ENCODE measurements at regions not wholly inside any gene's neighbourhood (a gene's known extent, or its start where the extent isn't known, plus 50 kb on each side); places are given as distances from the start of the nearest gene placed in this dataset.

DNA sequence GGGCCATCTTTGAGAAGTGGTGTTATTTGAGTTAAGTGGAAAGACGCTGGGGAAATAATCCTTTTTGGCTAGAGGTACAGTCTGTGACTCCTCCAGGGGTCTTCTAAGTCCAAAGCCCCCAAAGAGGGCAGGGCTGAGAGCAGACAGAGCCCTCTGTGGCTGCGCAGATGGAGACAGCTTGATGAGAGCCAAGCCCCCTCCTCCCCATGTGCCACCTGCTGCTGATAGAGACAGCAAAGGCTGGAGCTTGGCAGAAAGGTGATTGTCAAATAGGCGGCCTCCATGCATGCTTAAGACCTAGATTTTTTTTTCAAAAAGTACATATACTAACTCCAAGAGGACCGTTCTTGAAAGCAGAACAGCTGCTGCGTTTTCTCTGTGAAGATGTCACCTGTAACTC lies 72.4 kb downstream of the CRYGS start:
- ATAC-seq (no peak), DNase-seq (no peak)
- H3K27me3 ChIP-seq (ENCODE audit: insufficient read depth in 3 of 3, low read length in 2 of 3), result no peaks in the 10 kb centered on the region
- H3K4me1 ChIP-seq, result no peaks in the 10 kb centered on the region
- H3K4me3 ChIP-seq, result no peak overlapping the region
- WGBS, 3 donors, result 62 to 70% (median 70%) methylated on average over 5 of the region's 5 CpGs
- no peaks in the 10 kb centered on the region for H3K9me3 ChIP-seq
- intact Hi-C loops (cut with DNase I), result no loop called here
- TF ChIP-seq, protein P1, sequence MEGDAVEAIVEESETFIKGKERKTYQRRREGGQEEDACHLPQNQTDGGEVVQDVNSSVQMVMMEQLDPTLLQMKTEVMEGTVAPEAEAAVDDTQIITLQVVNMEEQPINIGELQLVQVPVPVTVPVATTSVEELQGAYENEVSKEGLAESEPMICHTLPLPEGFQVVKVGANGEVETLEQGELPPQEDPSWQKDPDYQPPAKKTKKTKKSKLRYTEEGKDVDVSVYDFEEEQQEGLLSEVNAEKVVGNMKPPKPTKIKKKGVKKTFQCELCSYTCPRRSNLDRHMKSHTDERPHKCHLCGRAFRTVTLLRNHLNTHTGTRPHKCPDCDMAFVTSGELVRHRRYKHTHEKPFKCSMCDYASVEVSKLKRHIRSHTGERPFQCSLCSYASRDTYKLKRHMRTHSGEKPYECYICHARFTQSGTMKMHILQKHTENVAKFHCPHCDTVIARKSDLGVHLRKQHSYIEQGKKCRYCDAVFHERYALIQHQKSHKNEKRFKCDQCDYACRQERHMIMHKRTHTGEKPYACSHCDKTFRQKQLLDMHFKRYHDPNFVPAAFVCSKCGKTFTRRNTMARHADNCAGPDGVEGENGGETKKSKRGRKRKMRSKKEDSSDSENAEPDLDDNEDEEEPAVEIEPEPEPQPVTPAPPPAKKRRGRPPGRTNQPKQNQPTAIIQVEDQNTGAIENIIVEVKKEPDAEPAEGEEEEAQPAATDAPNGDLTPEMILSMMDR (IDR thresholded peaks at IDR 0.05), result no peak
- no peak overlapping the region for H3K27ac ChIP-seq
- no peaks in the 10 kb centered on the region for H3K36me3 ChIP-seq (ENCODE audit: insufficient read depth in 1 of 2, low read depth in 1 of 2)

- Histone ChIP-seq H3K27ac (no peak overlapping the region), H3K27me3 (ENCODE audit: insufficient read depth in 3 of 3, low read length in 2 of 3) (no peaks in the 10 kb centered on the region), H3K4me3 (no peak overlapping the region), H3K9me3 (no peaks in the 10 kb centered on the region), H3K36me3 (ENCODE audit: insufficient read depth in 1 of 2, low read depth in 1 of 2) (no peaks in the 10 kb centered on the region), H3K4me1 (no peaks in the 10 kb centered on the region)
- intact Hi-C loops (cut with DNase I), result no loop called here
- TF ChIP-seq, protein P1 (IDR thresholded peaks at IDR 0.05), result no peak
- 51 to 72% (median 63%) methylated on average over 4 of the region's 4 CpGs for WGBS, 3 donors
- DNase-seq (no peak), ATAC-seq (no peak)
Observed at GRCh38 chr3:186469525-186469924, 74.7 kb downstream of the CRYGS start.

DNA sequence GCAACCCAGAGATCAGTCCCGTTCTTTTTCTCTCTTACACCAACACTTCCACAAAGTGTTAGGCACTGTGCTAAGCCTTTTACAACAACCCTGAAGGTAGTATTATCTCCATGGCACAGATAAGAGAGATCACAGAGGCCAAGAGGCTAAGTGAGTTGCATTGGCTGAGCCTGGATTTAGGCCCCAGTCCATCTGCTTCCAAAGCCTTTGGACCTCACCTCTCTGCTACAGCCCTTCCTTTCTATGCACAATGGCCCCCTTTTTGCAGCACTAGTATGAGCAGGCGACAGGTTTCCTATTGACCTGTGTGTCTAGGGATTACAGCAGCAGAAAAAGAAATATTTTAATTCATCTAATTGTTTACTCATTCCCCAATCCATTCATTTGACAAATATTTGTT lies 76.2 kb downstream of the CRYGS start:
- H3K4me1 ChIP-seq, result no peaks in the 10 kb centered on the region
- no peak for DNase-seq
- no peak overlapping the region for H3K27ac ChIP-seq
- no peaks in the 10 kb centered on the region for H3K9me3 ChIP-seq
- 82 to 86% (median 84%) methylated on average over 2 of the region's 2 CpGs for WGBS, 3 donors
- intact Hi-C loops (cut with DNase I), result no loop called here
- H3K4me3 ChIP-seq, result no peak overlapping the region
- no peaks in the 10 kb centered on the region for H3K27me3 ChIP-seq (ENCODE audit: insufficient read depth in 3 of 3, low read length in 2 of 3)
- ATAC-seq, result no peak
- H3K36me3 ChIP-seq (ENCODE audit: insufficient read depth in 1 of 2, low read depth in 1 of 2), result no peaks in the 10 kb centered on the region
- TF ChIP-seq, protein P1 (IDR thresholded peaks at IDR 0.05), result no peak

- Histone ChIP-seq H3K27ac (no peak overlapping the region), H3K9me3 (no peaks in the 10 kb centered on the region), H3K27me3 (ENCODE audit: insufficient read depth in 3 of 3, low read length in 2 of 3) (no peaks in the 10 kb centered on the region), H3K4me3 (no peak overlapping the region), H3K4me1 (no peaks in the 10 kb centered on the region), H3K36me3 (ENCODE audit: insufficient read depth in 1 of 2, low read depth in 1 of 2) (no peaks in the 10 kb centered on the region)
- TF ChIP-seq, protein P1 (IDR thresholded peaks at IDR 0.05), result no peak
- intact Hi-C loops (cut with DNase I), result no loop called here
- DNase-seq (no peak), ATAC-seq (no peak)
- 33 to 52% (median 33%) methylated on average over 3 of the region's 3 CpGs for WGBS, 3 donors
Observed at GRCh38 chr3:186466391-186466974, 77.7 kb downstream of the CRYGS start.

DNA sequence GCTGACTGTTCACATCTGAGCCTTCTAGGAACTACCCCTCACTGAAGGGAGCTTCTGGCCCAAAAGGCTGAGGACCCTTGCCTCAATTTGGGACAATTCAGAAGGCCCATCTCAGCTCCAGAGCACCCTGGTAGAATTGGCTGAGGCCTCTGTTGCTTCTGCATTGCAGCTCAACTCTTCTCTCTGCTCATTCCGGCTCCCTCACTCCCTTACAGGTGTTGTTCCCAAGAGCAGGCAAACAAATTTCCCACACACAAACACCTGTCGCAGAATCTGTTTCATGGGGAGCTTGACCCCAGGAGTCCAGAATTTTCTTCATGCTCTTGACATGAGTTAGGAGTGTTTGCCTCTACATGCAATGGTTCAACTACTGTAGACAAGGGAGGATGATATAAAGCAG lies 78.7 kb downstream of the CRYGS start:
- Histone ChIP-seq H3K4me1 (no peaks in the 10 kb centered on the region), H3K9me3 (no peaks in the 10 kb centered on the region), H3K27ac (no peak overlapping the region), H3K36me3 (ENCODE audit: insufficient read depth in 1 of 2, low read depth in 1 of 2) (no peaks in the 10 kb centered on the region), H3K27me3 (ENCODE audit: insufficient read depth in 3 of 3, low read length in 2 of 3) (no peaks in the 10 kb centered on the region), H3K4me3 (no peak overlapping the region)
- no peak for DNase-seq
- no peak for ATAC-seq
- TF ChIP-seq, protein P1 (IDR thresholded peaks at IDR 0.05), result no peak
- intact Hi-C loops (cut with DNase I), result no loop called here
- 90 to 99% (median 95%) methylated on average over 2 of the region's 2 CpGs for WGBS, 3 donors
